HG03103 (cell line): ENCODE measurements at regions not wholly inside any gene's neighbourhood (a gene's known extent, or its start where the extent isn't known, plus 50 kb on each side); places are given as distances from the start of the nearest gene placed in this dataset.

ENCODE experiments used
- ATAC-seq: cut with Tn5 transposase; IDR thresholded peaks from one replicate; pipeline ENCODE4 v1.9.1; 2021; ENCODE audit warnings: low read depth; ENCODE audit not compliant: unreplicated experiment

DNA sequence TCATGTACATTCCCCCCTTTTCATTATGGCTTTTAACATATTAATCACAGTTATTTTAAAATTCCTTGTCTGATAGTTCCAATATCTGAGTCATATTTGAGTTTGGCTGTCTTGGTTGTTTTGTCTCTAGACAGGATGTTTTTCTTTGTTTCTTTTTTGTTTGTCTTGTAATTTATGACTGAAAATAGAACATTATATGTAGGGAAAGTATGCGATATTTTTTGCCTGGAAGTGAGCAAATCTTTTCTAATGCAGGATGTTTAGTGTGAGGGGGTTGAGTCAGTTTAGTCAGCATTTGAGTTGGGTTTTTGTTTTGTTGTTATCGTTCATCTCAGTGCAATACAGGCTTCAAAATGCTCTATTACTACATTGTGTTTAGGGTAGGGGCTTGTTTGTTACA lies 239.7 kb downstream of the SNAPC1 start:
- no peak for ATAC-seq

DNA sequence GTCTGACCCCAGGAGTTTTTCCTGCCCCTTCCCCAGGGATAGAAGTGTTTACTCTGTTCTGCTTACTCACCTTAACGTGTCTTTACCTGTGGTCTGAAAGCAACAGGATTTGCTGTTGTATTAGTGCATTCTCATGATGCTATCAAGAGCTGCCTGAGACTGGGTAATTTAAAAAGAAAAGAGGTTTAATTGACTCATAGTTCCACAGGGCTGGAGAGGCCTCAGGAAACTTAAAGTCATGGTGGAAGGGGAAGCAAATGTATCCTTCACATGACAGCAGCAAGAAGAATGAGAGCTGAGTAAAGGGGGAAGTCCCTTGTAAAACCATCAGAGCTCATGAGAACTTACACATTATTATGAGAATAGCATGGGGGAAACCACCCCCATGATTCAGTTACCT lies 240.4 kb downstream of the SNAPC1 start:
- no peak for ATAC-seq

DNA sequence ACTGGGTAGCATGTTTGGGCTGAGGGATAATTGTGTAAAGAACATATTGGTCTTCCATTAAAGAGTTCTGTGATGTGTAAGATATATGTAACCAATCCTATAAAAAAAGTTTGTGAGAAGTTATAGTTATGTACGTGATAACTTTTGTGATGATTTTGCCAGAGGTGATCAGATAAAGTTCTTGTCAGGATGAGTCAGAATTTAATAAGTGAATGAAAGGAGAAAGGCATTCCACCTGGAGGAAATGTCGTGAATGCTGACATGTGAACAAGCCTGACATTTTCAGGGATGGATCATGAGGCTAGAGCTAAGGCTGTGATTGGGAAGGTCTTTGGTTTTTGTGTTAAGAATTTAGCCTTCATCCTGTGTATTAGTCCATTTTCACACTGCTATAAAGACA lies 241.5 kb downstream of the SNAPC1 start:
- no peak for ATAC-seq

DNA sequence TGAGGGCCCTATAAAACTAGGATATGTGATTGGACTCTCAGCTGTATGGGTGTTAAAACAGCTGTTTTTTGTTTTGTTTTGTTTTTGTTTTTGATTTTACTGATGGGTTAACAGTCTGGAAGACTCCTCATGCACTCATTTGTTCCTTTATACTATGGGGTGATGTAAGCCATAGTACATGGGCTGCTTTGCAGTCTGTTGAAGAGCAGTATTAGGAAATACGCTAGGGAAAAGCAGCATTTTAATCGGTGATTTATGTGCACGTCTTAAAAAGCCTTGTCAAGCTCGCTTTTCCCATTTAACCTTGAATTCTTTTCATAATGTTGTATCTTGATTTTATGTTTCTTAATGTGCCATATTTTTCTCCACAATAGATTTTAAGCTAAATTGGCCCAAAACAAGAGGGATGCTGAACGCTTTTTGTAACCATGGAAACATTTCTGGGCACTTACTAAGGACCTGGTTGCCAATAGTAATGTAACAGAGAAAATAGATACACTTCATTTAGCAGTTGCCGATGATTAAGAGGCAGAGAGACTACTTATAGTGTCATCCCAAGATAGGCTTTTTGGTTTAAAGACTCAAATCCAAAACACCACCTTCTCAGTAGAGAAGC lies 244.0 kb downstream of the SNAPC1 start:
- no peak for ATAC-seq

DNA sequence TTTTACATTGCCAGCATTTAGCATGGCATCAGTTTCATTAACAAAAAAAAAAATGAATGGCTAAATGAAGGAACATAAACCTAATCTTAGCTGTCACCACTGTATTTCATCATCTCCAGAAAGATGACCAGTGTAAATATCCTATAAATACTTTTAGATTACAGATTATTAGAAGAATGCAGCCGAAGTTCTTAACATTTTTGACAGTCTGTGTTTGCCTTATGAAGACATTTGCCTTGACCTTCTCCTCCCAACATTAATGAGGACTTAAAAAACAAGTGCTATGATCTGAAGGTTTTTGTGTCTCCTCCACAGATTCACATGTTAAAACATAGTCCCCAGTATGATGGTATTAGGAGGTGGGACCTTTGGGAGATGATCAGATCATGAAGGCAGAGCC lies 253.0 kb downstream of the SNAPC1 start:
- no peak for ATAC-seq

DNA sequence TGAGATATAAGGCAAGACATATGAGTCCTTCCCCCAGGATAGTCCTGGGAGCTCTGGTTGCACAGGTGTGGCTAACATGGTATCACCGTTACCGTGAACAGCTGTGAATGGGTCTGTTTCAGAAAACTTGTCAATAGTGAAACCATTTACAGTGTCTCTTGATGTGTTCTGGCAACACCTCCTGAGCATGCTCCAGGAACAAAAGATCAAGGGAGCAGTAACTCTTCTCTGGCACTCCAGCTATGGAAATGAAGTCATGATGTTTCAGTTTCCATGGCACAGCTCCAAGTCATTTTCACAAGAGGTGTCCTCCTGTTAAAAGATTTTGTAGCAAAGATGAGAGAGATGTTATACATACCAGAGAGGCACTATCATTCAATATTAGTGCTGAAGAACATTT lies 253.7 kb downstream of the SNAPC1 start:
- ATAC-seq, result no peak

DNA sequence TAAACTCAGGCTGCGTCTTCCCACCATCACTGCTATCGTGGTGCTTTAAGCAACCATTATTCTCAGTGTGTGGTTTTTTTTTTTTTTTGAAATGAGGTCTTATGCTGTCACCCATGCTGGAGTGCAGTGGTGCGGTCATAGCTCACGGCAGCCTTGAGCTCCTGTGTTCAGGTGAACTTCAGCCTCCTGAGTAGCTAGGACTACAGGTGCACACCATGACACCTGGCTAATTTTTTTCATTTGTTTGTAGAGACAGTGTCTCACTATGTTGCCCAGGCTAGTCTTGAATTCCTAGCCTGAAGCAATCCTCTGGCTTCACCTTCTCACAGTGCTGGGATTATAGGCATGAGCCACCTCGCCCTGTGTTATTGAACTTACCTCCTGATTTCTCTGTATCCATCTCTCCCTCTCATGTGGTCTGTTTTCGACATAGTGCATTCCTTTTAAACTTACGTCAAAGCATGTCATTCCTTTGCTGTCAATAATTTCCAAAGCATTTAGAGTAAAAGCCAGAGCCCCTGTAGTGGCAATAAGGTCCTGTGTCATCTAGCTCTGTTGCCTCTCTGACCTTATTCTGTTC lies 255.5 kb downstream of the SNAPC1 start:
- no peak for ATAC-seq

DNA sequence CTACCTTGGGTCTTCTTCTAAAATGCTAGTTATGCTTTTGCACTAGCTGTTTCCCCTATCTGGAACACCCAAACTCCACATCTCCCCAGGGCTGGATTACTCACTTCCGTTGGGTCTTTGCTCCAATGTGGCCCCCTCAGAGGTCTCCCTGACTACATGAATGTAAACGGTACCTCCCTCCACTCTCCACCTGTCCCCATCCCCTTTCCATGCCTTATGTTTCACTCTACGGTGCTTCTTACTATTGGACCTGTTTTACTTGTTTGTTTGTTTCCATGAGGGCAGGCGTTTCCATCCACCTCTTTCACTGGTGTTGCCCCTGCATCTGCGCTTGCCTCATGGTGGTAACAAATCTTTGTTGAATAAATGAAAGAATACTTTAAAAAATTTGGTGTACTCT lies 256.4 kb downstream of the SNAPC1 start:
- no peak for ATAC-seq

DNA sequence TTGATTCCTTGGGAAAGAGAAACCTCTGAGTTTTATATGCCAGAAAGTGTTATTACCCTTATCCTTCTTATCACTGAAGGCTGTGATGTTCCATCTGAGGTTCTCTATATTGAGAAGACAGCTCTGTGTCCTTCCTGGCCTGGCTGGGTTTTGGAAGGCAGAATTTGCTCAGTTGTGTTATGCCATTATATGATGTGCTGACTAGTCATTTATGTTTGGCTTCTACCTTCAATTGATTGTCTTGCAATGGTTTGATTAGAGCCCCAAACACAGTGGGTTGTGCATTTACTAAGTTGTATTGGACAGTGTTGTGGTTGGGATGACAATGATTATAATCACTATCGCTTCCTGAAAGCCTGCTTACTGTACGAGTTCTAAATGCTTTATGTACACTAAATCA lies 265.7 kb downstream of the SNAPC1 start:
- ATAC-seq, result no peak

DNA sequence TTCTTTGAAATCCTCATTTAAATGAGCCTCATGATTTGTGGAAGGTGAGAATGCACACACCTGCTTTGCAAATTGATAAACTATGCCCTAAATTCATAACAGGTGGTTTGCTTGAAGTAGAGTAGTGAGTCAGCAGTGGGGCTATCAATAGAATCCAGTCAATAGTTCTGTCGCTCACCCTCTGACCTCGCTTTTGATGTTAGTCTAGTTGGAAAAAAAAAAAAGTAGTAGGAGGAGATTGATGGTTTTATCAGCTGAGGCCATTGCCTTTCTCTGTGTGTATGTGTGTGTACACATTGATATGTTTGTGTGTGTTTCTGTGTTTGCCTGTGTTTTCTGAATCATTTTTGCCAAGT lies 267.3 kb downstream of the SNAPC1 start:
- peak; percentile 41 for ATAC-seq

DNA sequence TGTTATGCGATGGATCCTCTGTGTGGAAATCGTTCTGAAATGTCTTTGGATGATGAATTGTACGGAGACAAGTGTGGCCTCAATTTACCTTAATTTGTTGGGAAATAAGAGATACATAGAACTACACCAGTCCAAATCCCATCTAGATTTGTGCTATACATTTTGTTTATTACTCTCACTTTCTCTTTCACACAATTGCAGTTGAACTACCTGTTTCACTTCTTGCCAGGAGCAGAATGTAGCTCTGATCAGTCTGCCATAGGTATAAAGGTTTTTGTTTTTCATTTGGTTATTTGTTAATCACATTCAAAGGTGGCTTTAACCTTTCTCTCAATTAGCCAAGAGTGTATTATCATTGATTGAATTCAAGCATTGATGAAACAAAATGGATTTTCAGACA lies 268.2 kb downstream of the SNAPC1 start:
- ATAC-seq, result no peak

DNA sequence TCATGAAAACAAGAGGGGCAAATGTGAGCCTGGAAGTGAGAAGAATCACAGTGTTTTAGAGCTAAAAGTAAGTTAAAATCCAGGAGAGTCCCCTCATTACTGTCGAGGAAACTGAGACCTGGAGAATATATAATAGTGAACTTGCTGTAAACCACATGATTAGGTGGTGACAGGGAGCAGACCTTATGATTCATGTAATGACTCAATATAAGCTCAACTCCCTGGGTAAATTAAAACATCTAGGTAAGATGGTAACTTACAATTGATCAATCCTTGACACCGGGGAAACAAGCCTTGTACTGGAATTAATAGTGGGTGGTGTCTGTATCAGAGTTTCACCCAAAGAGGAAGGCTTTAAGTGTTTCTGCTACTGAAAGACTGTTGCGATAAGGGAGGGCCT lies 269.3 kb downstream of the SNAPC1 start:
- ATAC-seq, result no peak

DNA sequence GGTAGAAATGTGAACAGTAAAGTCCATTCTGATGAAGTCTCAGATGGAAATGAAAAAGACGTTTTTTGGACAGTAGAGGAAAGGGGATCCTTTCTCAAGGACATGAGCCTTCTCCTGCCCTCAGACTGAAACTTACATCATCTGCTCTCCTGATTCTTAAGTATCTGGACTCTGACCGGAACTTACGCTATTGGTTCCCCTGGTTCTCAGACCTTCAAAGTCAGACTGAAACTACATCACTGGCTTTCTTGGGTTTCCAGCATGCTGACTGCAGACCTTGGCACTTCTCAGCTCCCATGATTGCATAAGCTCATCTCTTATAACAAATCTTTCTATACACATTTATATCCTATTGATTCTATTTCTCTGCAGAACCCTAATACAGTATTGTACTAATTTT lies 291.0 kb downstream of the SNAPC1 start:
- ATAC-seq, result no peak

DNA sequence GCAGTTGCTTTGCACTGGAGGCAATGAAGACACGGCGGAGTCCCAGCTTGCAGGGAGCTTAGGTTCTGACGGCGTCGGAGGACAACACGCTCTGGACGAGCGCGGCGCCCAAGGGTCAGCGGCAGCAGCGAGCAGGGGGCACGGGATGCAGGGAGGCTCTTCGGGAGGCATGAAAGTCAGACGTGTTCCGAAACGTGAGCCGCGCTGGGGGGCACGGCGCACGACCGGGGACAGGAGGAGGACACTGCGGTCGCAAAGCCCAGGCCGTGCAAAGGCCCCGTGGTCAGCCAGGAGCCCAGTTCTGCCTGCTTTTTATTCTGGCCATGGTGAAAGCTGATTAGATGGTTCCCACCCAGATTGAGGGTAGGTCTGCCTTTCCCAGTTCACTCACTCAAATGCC lies 294.6 kb downstream of the SNAPC1 start:
- no peak for ATAC-seq

DNA sequence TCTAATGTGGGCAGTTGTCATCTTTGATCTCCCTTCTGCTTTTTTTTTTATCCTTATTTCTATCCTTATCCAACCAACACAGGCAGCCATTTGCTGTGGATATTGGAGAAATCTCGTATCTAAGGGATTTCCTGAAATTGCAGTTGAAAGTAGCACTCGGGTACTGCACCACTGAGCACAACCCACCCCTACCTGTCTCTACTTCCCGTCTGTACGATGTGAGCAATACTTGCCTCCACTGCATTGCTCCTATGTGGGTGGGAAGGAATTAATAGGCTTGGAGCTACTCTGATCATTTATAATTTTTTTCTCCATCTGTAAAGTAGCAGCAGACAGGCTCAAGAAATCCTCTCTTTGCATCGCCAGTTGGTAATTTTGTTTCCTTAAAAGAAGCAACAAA lies 300.4 kb downstream of the SNAPC1 start:
- no peak for ATAC-seq

DNA sequence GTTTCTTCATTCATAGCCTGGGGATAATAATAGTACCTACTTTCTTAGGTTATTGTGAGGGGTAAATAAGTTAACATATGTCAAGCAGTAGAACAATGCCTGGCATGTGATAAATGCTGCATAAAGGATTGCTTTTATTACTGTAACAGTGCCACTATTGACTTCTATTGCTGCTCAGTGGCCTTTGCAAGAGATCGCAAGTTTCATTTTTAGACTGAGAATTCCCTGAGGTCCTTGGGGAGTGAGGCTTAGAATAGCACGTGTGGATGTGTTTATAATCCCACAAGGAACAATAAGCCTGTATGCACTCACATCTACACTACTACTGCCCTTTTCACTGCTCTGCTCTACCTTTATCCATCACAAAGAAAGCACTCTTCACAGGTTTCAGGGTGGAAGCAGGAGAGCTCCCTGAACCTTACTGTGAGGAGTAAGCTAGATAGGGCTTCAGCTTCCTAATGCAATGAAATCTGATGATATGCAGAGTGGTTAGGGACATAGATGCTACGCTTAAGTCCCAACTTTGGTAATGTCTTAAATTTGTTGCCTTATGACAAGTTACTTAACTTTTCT lies 302.6 kb downstream of the SNAPC1 start:
- no peak for ATAC-seq

DNA sequence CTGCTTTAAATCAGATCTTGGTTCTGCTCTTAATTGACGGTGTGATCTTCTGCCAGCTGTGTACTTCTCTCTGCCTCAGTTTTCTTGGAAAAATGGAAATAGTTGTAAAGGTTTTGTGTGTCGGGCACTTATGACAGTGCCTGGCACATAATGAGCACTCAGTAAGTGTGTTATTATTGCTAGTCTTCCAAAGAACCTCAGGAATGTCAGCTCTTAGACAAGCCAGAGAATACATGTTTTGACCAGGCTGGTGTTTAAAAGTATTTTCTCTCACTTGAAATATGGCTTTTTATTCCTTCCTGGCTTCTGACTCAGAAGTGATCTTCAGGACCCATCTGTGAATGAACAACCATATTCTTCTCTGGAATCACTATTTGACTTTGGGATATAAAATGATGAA lies 304.1 kb downstream of the SNAPC1 start:
- ATAC-seq, result no peak

DNA sequence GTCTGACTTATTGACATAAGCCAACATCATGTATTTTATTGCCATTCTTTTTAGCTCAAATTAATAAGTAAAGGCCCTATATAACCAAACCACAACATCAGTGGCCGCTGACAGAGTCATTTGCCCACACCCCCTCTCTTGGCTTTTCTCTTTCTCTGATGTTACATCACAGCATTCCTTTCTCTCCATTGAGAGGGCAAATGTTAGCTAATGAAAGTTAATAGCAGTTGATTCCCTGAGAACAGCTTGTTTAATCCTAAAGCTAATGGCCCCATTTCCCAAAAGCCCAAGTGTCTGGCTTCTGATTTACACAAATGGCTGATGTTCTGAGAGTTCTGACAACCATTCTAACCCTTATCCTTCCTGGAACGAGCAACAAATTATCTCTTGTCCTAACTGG lies 308.8 kb downstream of the SNAPC1 start:
- no peak for ATAC-seq

DNA sequence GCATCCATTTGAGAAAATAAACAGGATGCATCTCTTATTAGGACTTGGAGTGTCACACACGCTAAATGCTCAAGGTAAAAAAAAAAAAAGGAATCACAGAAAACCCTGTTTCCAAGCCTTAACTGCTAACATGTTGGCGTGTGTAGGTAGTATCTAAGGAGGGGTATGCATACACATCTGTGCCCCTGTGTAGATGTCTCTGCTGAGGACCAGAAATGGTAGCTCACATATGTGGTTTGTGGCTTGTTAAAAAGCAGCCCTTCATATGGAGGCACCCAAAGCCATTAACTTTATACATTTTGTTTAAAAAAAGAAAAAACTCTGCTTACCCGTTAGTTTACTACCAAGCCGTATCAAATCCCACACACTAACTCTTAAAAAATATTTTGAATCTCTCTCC lies 314.1 kb downstream of the SNAPC1 start:
- ATAC-seq, result no peak

DNA sequence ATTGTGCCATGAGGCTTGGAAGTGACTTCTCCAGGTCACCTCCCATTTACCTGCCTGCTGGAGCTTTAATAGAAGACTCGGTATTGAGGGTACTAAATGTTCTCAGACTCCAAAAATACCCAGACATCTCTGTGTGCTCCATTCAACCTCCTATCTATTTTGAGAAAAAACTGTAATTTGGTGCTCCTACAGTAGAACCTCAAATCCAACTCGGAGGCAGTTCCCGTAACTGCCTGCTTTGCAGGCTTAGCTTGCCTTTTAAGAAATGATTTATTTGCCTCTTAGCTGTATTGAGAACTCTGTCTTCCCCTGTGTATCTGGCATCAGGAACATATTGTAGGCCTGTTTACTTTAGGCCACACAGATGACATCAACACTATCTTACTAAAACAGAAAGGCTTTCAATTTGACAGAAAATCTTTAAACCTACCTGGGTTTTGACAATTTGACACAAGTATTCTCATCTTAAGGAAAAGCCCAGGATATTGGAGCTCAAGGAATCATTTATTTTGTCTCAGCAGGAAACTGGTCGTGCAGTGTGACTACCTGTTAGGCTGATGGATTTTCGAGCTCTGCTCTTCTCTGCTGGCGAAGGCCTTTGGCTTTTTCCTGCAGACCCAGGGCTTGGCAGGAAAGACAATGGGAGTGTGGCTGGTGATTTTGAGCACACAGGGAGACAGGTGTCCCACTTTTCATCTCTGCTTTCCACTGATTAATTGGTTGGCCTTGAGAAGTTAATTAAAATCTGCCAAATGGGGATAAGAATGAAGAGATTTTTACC lies 314.8 kb downstream of the SNAPC1 start:
- no peak for ATAC-seq

DNA sequence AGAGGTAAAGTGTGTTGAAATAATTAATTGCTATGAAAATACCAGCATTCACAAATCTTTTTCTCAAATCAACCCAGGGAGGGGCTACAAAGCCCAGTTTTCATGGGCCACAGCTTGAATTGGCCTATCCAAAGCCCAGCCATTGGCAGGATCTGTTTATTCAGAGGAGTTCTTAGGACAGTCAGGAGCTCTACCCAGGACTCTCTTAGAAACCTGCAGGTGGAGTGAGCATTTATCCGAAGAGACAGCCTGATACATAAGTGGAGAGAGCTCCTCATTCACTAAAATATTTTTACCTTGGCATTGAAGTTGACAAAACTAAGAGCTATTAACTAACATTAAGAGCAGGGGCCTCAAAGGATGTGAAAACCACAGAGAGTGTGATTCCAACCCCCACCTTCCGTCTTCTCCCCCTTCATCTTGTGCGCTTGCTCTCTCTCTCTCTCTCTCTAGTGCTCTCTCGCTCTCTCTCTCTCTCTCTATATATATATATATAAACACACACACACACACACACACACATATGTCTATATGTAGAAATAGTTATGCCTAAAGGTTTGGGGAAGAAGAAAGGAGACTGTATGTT lies 315.5 kb downstream of the SNAPC1 start:
- ATAC-seq, result no peak

DNA sequence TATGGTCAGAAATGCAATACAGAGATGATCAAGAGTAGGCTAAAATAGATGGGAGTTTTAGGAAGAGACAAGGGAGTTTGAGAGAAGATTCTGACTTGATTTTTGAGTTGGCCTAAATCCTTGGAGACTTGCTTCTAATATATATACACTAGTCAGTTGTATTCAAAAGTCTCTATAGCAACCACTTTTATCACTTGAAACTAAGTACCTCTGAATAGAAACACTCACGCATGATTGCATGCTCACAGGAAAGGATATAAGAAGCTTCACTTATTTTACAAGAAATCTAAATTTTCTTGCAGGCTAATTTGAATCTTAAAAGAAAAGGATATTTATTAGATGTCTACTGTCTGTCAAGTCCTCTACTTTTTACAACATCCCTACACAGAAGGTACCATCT lies 316.8 kb downstream of the SNAPC1 start:
- peak; percentile 60 for ATAC-seq
